B cell (primary cell): ENCODE measurements at regions not wholly inside any gene's neighbourhood (a gene's known extent, or its start where the extent isn't known, plus 50 kb on each side); places are given as distances from the start of the nearest gene placed in this dataset.

Source experiments
- ATAC-seq: fragments of 200-7000 bp; cut with Tn5 transposase; one replicate; pipeline ENCODE4 v1.10.0; 2021; ENCODE audit warnings: low read depth, mild to moderate bottlenecking, moderate number of reproducible peaks, moderate library complexity
- CTCF ChIA-PET: fragments of 350-600 bp; sonication (Branson Sonifier 250); formaldehyde crosslinking; loops from one replicate; lab custom pipeline; 2021; ENCODE audit warnings: antibody characterized with exemption, inconsistent platforms; lab: Charles Lee
- POLR2A ChIA-PET: fragments of 350-600 bp; sonication (Branson Sonifier 250); formaldehyde crosslinking; loops from one replicate; lab custom pipeline; 2021; ENCODE audit warnings: antibody characterized with exemption; lab: Charles Lee
- DNase-seq: peaks from one replicate; pipeline ENCODE4 v3.0.0; 2013
- H2AFZ ChIP-seq: 2 replicates; pipeline ENCODE4 v1.6.1; 2012; ENCODE audit warnings: mild to moderate bottlenecking, low read depth, low read length; ENCODE audit not compliant: insufficient read depth, poor library complexity, severe bottlenecking
- H3K27ac ChIP-seq, 2 donors: 1 replicate in 1 of 2; 2 replicates in 1 of 2; pipeline ENCODE4 v1.5.1; 2012 to 2013; ENCODE audit warnings: low read length in 2 of 2, mild to moderate bottlenecking in 2 of 2, moderate library complexity in 1 of 2
- H3K27me3 ChIP-seq, 4 experiments: fragments of 200-600 bp in 1 of 4; sonication (generic) in 1 of 4; replicated peaks in 1 of 4; 1 replicate in 2 of 4; 2 replicates in 2 of 4; pipeline versions ENCODE4 v1.6.1 to v1.7.0; 2013 to 2016; ENCODE audit warnings: low read length in 3 of 4, mild to moderate bottlenecking in 2 of 4, mixed read lengths in 1 of 4, moderate library complexity in 1 of 4; ENCODE audit not compliant: insufficient read depth in 4 of 4, control insufficient read depth in 3 of 4; ENCODE audit errors: control extremely low read depth in 1 of 4
- H3K36me3 ChIP-seq, 2 experiments: replicated peaks in 1 of 2; 1 replicate in 1 of 2; 2 replicates in 1 of 2; pipeline versions ENCODE4 v1.6.1 to v1.7.1; 2013; ENCODE audit warnings: low read length in 1 of 2; ENCODE audit not compliant: insufficient read depth in 2 of 2, control insufficient read depth in 1 of 2; ENCODE audit errors: control extremely low read depth in 1 of 2, extremely low read depth in 1 of 2
- H3K4me1 ChIP-seq, 2 donors: fragments of 200-600 bp in 1 of 2; sonication (generic) in 1 of 2; 1 replicate in 1 of 2; 2 replicates in 1 of 2; pipeline versions ENCODE4 v1.5.1 to v1.6.1; 2013 to 2017; ENCODE audit warnings: low read length in 2 of 2; ENCODE audit not compliant: control insufficient read depth in 2 of 2, insufficient read depth in 2 of 2
- H3K4me2 ChIP-seq: replicated peaks from 2 replicates; pipeline ENCODE3; 2012; ENCODE audit warnings: mild to moderate bottlenecking, low read depth, low read length; ENCODE audit not compliant: poor library complexity, severe bottlenecking
- H3K4me3 ChIP-seq, 5 experiments: fragments of 200-600 bp in 1 of 5; sonication (generic) in 1 of 5; 1 replicate in 3 of 5; 2 replicates in 2 of 5; pipeline versions ENCODE4 v1.5.1 to v1.7.0; 2011 to 2016; ENCODE audit warnings: low read length in 4 of 5, mild to moderate bottlenecking in 4 of 5, low read depth in 2 of 5, control low read depth in 1 of 5, moderate library complexity in 1 of 5; ENCODE audit not compliant: insufficient read depth in 1 of 5; ENCODE audit errors: control extremely low read depth in 1 of 5, extremely low read depth in 1 of 5
- H3K79me2 ChIP-seq: fragments of 200-600 bp; sonication (generic); one replicate; pipeline ENCODE4 v1.6.0; 2016; ENCODE audit warnings: low read length; ENCODE audit not compliant: control insufficient read depth, insufficient read depth
- H3K9ac ChIP-seq: fragments of 200-600 bp; sonication (generic); 2 replicates; pipeline ENCODE4 v1.6.1; 2017; ENCODE audit warnings: mild to moderate bottlenecking, low read length, moderate library complexity
- H3K9me3 ChIP-seq, 3 donors: one replicate each; pipeline versions ENCODE4 v1.6.1 to v1.7.1; 2013; ENCODE audit warnings: low read length in 2 of 3; ENCODE audit not compliant: control insufficient read depth in 2 of 3, insufficient read depth in 1 of 3; ENCODE audit errors: control extremely low read depth in 1 of 3
- H4K20me1 ChIP-seq: 2 replicates; pipeline ENCODE4 v1.6.0; 2012; ENCODE audit warnings: mild to moderate bottlenecking, low read length; ENCODE audit not compliant: insufficient read depth, control insufficient read depth, poor library complexity, severe bottlenecking
- H3K27ac Mint-ChIP-seq: one replicate; pipeline ENCODE4 v1.8.0; 2021; ENCODE audit warnings: mixed read lengths
- H3K27me3 Mint-ChIP-seq: one replicate; pipeline ENCODE4 v1.8.0; 2021; ENCODE audit warnings: mixed read lengths
- H3K4me1 Mint-ChIP-seq: one replicate; pipeline ENCODE4 v1.8.0; 2021; ENCODE audit warnings: mixed read lengths
- H3K4me3 Mint-ChIP-seq: one replicate; pipeline ENCODE4 v1.8.0; 2021; ENCODE audit warnings: mixed read lengths
- H3K9me3 Mint-ChIP-seq: one replicate; pipeline ENCODE4 v1.8.0; 2022; ENCODE audit warnings: mixed read lengths; ENCODE audit not compliant: insufficient read depth
- CTCF ChIP-seq: fragments of 200-600 bp; IDR thresholded peaks from one replicate; pipeline ENCODE4 v1.8.0; 2022; ENCODE audit warnings: antibody characterized with exemption, mild to moderate bottlenecking
- EZH2 ChIP-seq: IDR thresholded peaks from 2 replicates; pipeline ENCODE4 v1.6.1; 2012; ENCODE audit warnings: borderline replicate concordance, low read depth, mild to moderate bottlenecking, moderate library complexity, low read length; ENCODE audit not compliant: insufficient read depth, poor library complexity, severe bottlenecking
- WGBS: methylation state at CpG from one replicate; pipeline ENCODE4 v1.1.5; 2013; ENCODE audit warnings: missing lambda C conversion rate; ENCODE audit not compliant: insufficient coverage; 5-methylcytosine and 5-hydroxymethylcytosine counted together
- intact Hi-C: fragments of 100-400 bp; cut with micrococcal nuclease; formaldehyde crosslinking; loops from one replicate; pipeline ENCODE4 v1.10.0; 2022

GRCh38 chr5:158532739-158533138 is 567.0 kb downstream of the EBF1 start:
- Histone ChIP-seq H3K79me2 (no peaks in the 10 kb centered on the region), H4K20me1 (no peaks in the 10 kb centered on the region), H3K36me3 (no peaks in the 10 kb centered on the region), H3K9ac (no peak overlapping the region), H3K4me2 (no peak overlapping the region), H3K4me3 (no peak overlapping the region), H3K4me1 (peaks cover 0 to under 1% of the 10 kb centered on the region in 2 donors), H3K27ac (no peak overlapping the region), H3K9me3 (no peaks in the 10 kb centered on the region), H2AFZ (no peak overlapping the region), H3K27me3 (no peaks in the 10 kb centered on the region)
- WGBS: 98% methylated on average over 4 of the region's 5 CpGs
- intact Hi-C loops: no loop called here
- no peaks in the 10 kb centered on the region for H3K4me1 Mint-ChIP-seq
- ChIA-PET CTCF (no interaction called here), POLR2A (no interaction called here)
- H3K27me3 Mint-ChIP-seq: no peaks in the 10 kb centered on the region
- no peak overlapping the region for H3K4me3 Mint-ChIP-seq
- H3K9me3 Mint-ChIP-seq: no peaks in the 10 kb centered on the region
- ATAC-seq (no peak), DNase-seq (no peak)
- TF ChIP-seq EZH2: no peak
- H3K27ac Mint-ChIP-seq: no peak overlapping the region

- CTCF ChIA-PET: no interaction called here
- WGBS: no CpG with 5 or more reads among the region's 2 CpGs
- H3K4me3 Mint-ChIP-seq: no peak overlapping the region
Measured at GRCh38 chr5:158531860-158532259, 567.9 kb downstream of the EBF1 start.

More at GRCh38 chr5:158531860-158532259, 567.9 kb downstream of the EBF1 start:
- H3K27me3 ChIP-seq: no peaks in the 10 kb centered on the region
- H3K4me1 Mint-ChIP-seq: no peaks in the 10 kb centered on the region
- POLR2A ChIA-PET: no interaction called here
- no peak overlapping the region for H2AFZ ChIP-seq
- intact Hi-C loops: no loop called here
- TF ChIP-seq EZH2: no peak
- no peak for TF ChIP-seq CTCF
- no peaks in the 10 kb centered on the region for H4K20me1 ChIP-seq
- H3K4me2 ChIP-seq: no peak overlapping the region
- ATAC-seq: no peak
- H3K27ac Mint-ChIP-seq: no peak overlapping the region
- no peak overlapping the region for H3K9ac ChIP-seq
- H3K27ac ChIP-seq: no peak overlapping the region
- H3K9me3 Mint-ChIP-seq: no peaks in the 10 kb centered on the region
- H3K27me3 Mint-ChIP-seq: no peaks in the 10 kb centered on the region
- no peak overlapping the region for H3K4me3 ChIP-seq
- no peaks in the 10 kb centered on the region for H3K9me3 ChIP-seq
- no peaks in the 10 kb centered on the region for H3K79me2 ChIP-seq
- no peaks in the 10 kb centered on the region for H3K36me3 ChIP-seq
- DNase-seq: no peak
- no peaks in the 10 kb centered on the region for H3K4me1 ChIP-seq
